Mesothelial cell of epicardium (in vitro differentiated cells): ENCODE measurements at regions not wholly inside any gene's neighbourhood (a gene's known extent, or its start where the extent isn't known, plus 50 kb on each side); places are given as distances from the start of the nearest gene placed in this dataset.

ENCODE experiments used
- DNase-seq, 2 experiments: peaks; one replicate each; pipeline ENCODE4 v3.0.0; 2021; ENCODE audit warnings: low spot score in 2 of 2; ENCODE audit not compliant: unreplicated experiment in 2 of 2
- H3K27ac Mint-ChIP-seq: 2 replicates; pipeline ENCODE4 v1.8.0; 2021; ENCODE audit warnings: mixed read lengths
- H3K27me3 Mint-ChIP-seq: 2 replicates; pipeline ENCODE4 v1.8.0; 2021; ENCODE audit warnings: low read depth, mixed read lengths
- H3K36me3 Mint-ChIP-seq: 2 replicates; pipeline ENCODE4 v1.8.0; 2021; ENCODE audit warnings: mixed read lengths
- H3K4me1 Mint-ChIP-seq: 2 replicates; pipeline ENCODE4 v1.8.0; 2021; ENCODE audit warnings: mixed read lengths
- H3K4me3 Mint-ChIP-seq: 2 replicates; pipeline ENCODE4 v1.8.0; 2021; ENCODE audit warnings: mild to moderate bottlenecking, moderate library complexity, mixed read lengths
- H3K9me3 Mint-ChIP-seq: 2 replicates; pipeline ENCODE4 v1.8.0; 2021; ENCODE audit warnings: mixed read lengths
- TF ChIP-seq, protein P1 (sequence below): fragments of 200-600 bp; sonication (generic); IDR thresholded peaks from one replicate; pipeline ENCODE4 v1.5.0; 2021; ENCODE audit warnings: antibody characterized with exemption; ENCODE audit not compliant: unreplicated experiment

DNA sequence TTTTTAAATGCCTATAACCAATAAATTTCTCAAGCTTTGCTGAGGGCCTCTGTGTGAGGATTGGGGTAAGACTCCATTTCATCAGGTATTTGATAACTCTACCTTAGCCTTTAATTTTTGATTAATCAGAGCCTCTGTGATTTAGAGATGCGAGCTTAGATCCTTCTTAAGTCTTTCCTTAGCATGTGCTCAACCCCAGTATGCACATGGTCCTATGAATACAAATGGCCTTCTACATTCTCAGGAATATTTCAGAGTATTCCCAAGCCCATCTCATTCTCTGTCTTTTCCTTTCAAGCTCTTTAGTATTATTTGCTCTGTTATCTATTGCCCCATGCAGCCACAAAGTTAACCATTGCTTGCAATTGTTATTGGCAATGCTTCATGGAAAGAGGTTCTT is 1407.7 kb downstream of the LRFN5 start:
- Mint-ChIP-seq H3K4me1 (peaks cover under 1% of the 10 kb centered on the region), H3K9me3 (peaks cover 26% of the 10 kb centered on the region), H3K27ac (no peak overlapping the region), H3K36me3 (no peaks in the 10 kb centered on the region), H3K4me3 (no peak overlapping the region), H3K27me3 (no peaks in the 10 kb centered on the region)
- TF ChIP-seq, protein P1, sequence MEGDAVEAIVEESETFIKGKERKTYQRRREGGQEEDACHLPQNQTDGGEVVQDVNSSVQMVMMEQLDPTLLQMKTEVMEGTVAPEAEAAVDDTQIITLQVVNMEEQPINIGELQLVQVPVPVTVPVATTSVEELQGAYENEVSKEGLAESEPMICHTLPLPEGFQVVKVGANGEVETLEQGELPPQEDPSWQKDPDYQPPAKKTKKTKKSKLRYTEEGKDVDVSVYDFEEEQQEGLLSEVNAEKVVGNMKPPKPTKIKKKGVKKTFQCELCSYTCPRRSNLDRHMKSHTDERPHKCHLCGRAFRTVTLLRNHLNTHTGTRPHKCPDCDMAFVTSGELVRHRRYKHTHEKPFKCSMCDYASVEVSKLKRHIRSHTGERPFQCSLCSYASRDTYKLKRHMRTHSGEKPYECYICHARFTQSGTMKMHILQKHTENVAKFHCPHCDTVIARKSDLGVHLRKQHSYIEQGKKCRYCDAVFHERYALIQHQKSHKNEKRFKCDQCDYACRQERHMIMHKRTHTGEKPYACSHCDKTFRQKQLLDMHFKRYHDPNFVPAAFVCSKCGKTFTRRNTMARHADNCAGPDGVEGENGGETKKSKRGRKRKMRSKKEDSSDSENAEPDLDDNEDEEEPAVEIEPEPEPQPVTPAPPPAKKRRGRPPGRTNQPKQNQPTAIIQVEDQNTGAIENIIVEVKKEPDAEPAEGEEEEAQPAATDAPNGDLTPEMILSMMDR, result no peak
- DNase-seq, result no peak

DNA sequence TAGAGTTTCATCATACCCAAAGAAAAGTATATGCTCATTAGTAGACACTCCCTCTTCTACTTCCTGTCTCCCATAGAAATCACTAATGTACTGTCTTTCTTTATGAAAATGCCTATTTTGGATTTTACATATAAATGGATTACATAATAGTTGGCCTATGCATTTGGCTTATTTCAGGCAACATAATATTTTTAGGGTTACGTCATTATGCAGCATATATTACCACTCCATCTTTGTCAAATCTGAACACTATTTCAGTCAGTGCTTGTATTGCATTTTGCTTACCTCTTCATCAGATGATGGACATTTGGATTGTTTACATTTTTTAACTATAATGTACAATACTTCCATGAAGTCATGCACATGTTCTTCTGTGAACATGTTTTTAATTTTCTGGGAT is 1406.1 kb downstream of the LRFN5 start:
- no peaks in the 10 kb centered on the region for H3K4me1 Mint-ChIP-seq
- no peak overlapping the region for H3K27ac Mint-ChIP-seq
- no peaks in the 10 kb centered on the region for H3K27me3 Mint-ChIP-seq
- peaks cover 37% of the 10 kb centered on the region for H3K9me3 Mint-ChIP-seq
- no peak for DNase-seq
- peaks cover 5% of the 10 kb centered on the region for H3K36me3 Mint-ChIP-seq
- TF ChIP-seq, protein P1, result no peak
- no peak overlapping the region for H3K4me3 Mint-ChIP-seq

DNA sequence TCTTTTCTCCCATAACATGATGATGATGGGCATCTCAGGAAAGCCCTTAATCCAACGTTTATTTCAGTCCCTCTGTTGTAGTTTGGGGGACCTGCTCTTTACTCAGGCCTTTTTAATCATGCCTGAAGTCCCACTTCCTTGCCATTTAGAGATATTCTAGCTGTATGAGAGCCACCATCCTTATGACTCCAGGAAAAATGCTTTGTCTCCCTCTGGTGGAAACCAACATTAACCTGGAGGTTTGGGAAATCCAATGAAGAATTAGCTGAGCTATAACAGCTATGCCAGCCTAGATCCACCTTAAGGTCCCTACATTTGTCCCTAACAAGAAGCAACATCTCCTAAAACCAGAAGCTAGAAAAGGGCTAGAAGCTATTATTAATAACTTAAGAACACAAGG is 1399.1 kb downstream of the LRFN5 start:
- no peaks in the 10 kb centered on the region for H3K27me3 Mint-ChIP-seq
- H3K9me3 Mint-ChIP-seq, result peaks cover 77% of the 10 kb centered on the region
- H3K27ac Mint-ChIP-seq, result no peak overlapping the region
- TF ChIP-seq, protein P1, result no peak
- no peak overlapping the region for H3K4me3 Mint-ChIP-seq
- peaks cover 5% of the 10 kb centered on the region for H3K36me3 Mint-ChIP-seq
- DNase-seq, result no peak
- H3K4me1 Mint-ChIP-seq, result no peaks in the 10 kb centered on the region

DNA sequence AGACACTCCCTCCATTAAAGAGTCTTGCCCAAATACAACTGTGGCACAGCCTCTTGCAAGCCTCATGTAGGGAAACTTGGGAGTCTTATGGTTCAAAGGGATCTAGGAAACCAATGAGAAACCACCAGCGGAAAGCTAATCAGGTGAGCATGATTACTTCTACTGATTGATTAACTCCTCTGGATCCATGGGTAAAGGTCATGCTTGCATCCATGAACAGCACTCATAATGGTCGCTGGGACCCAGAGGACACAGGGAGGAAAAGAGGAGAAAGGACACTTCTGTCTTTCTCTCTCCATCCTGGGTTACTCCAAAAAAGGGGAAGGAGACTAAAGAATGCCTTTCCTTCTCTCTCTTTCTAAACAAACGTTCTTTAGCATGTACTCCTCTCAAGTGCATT is 1397.2 kb downstream of the LRFN5 start:
- H3K27me3 Mint-ChIP-seq, result no peaks in the 10 kb centered on the region
- H3K9me3 Mint-ChIP-seq, result peaks cover 79% of the 10 kb centered on the region
- no peak overlapping the region for H3K27ac Mint-ChIP-seq
- no peaks in the 10 kb centered on the region for H3K4me1 Mint-ChIP-seq
- peaks cover 5% of the 10 kb centered on the region for H3K36me3 Mint-ChIP-seq
- no peak overlapping the region for H3K4me3 Mint-ChIP-seq
- TF ChIP-seq, protein P1, result no peak
- no peak for DNase-seq

DNA sequence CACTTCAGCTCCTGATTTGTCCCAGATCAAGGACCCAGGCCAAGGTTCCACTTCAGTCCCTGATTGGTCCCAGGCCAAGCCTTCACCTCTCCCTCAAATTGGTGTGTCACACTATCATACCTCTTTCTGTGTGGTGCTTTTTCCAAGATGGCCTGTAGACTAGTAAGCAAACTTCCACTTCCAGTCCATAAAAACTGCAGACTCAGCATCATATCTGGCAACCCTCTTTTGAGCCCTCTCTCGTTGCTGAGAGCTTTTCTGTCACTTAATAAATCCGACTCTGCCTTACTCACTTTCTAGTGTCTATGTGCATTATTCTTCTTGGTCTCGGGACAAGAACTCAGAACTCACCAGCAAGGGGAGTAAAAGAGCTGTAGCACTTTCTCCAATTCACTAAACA is 1395.1 kb downstream of the LRFN5 start:
- Mint-ChIP-seq H3K36me3 (peaks cover 2% of the 10 kb centered on the region), H3K27me3 (no peaks in the 10 kb centered on the region), H3K9me3 (peaks cover 59% of the 10 kb centered on the region)

More for the DNA sequence above, 1395.1 kb downstream of the LRFN5 start:
- DNase-seq, result no peak
- no peak overlapping the region for H3K27ac Mint-ChIP-seq
- no peak overlapping the region for H3K4me3 Mint-ChIP-seq
- H3K4me1 Mint-ChIP-seq, result no peaks in the 10 kb centered on the region
- TF ChIP-seq, protein P1, result no peak
